Sigmoid colon (tissue), 3 donors: ENCODE measurements at regions not wholly inside any gene's neighbourhood (a gene's known extent, or its start where the extent isn't known, plus 50 kb on each side); places are given as distances from the start of the nearest gene placed in this dataset.

Experiments
- CTCF ChIP-seq, 4 experiments: fragments of 450-650 bp in 3 of 4; fragments of 200-600 bp in 1 of 4; IDR thresholded peaks; one replicate each; pipeline ENCODE4 v1.5.1; 2016 to 2019; ENCODE audit warnings: antibody characterized with exemption in 4 of 4, mild to moderate bottlenecking in 3 of 4, moderate library complexity in 2 of 4
- POLR2A ChIP-seq, 2 donors: fragments of 450-650 bp; IDR thresholded peaks; one replicate each; pipeline ENCODE4 v1.6.1; 2016; ENCODE audit warnings: antibody characterized with exemption in 2 of 2, mild to moderate bottlenecking in 2 of 2, moderate library complexity in 2 of 2

GRCh38 chr5:159673538-159673937 is 242.7 kb upstream of the ADRA1B start:
- TF ChIP-seq CTCF (IDR thresholded peaks at IDR 0.05) (no peak), POLR2A (IDR thresholded peaks at IDR 0.05) (no peak)
